K562 (cell line): ENCODE measurements at regions not wholly inside any gene's neighbourhood (a gene's known extent, or its start where the extent isn't known, plus 50 kb on each side); places are given as distances from the start of the nearest gene placed in this dataset.

Experiments
- ATAC-seq: fragments of 200-7000 bp; cut with Tn5 transposase; 3 replicates; pipeline ENCODE4 v1.9.1; 2020; ENCODE audit warnings: moderate library complexity
- BruUV-seq: library from RNA; stranded (reverse); fragments of 400-500 nt; replicated peaks from 2 replicates; lab custom pipeline; 2021; lab: Mats Ljungman, UMichigan
- CTCF ChIA-PET: fragments of 300-600 bp; formaldehyde crosslinking; extraction: SDS; loops from one replicate; lab custom pipeline; 2021; ENCODE audit warnings: low intra/inter-chr PET ratio; lab: Yijun Ruan, JAX
- POLR2A ChIA-PET: fragments of 300-600, 350-650 bp; sonication (Branson Sonifier 250); formaldehyde crosslinking; extraction: SDS; loops from one replicate; lab custom pipeline; 2021; ENCODE audit warnings: antibody characterized with exemption, inconsistent platforms; lab: Yijun Ruan, JAX
- DNase-seq, 4 experiments: peaks; one replicate each; pipeline versions ENCODE4 v3.0.0 to v3.0.0-alpha.2; 2011 to 2018; ENCODE audit warnings: low spot score in 3 of 4, mixed read lengths in 3 of 4; ENCODE audit errors: extremely low read depth in 1 of 4
- FAIRE-seq: peaks from 2 replicates; lab custom pipeline; 2011; peaks lifted over from hg19 to GRCh38; lab: Jason Lieb, UNC
- H2AFZ ChIP-seq: 2 replicates; pipeline ENCODE4 v1.6.0; 2011; ENCODE audit warnings: low read depth, low read length, control low read depth, inconsistent platforms
- H3K27ac ChIP-seq: fragments of 200-600 bp; 3 replicates; pipeline ENCODE4 v1.8.0; 2011; ENCODE audit warnings: low read depth, mild to moderate bottlenecking, control low read depth, inconsistent platforms, low read length, moderate library complexity, mixed read lengths; ENCODE audit errors: extremely low read depth
- H3K27me3 ChIP-seq, 2 experiments: fragments of 300-600 bp in 1 of 2; 2 replicates in 1 of 2; 3 replicates in 1 of 2; pipeline versions ENCODE4 v1.6.0 to v1.8.0; 2011; ENCODE audit warnings: inconsistent platforms in 2 of 2, low read length in 2 of 2, mild to moderate bottlenecking in 1 of 2, mixed read lengths in 1 of 2, moderate library complexity in 1 of 2; ENCODE audit not compliant: control insufficient read depth in 2 of 2, insufficient read depth in 2 of 2
- H3K36me3 ChIP-seq: fragments of 300-600 bp; 3 replicates; pipeline ENCODE4 v1.8.0; 2011; ENCODE audit warnings: mild to moderate bottlenecking, low read length, inconsistent platforms; ENCODE audit not compliant: control insufficient read depth, insufficient read depth
- H3K4me1 ChIP-seq, 2 experiments: fragments of 200-600 bp in 1 of 2; replicated peaks in 1 of 2; 2 replicates in 1 of 2; 3 replicates in 1 of 2; pipeline versions ENCODE4 v1.5.1 to v1.8.0; 2011; ENCODE audit warnings: inconsistent platforms in 2 of 2, low read length in 2 of 2, mild to moderate bottlenecking in 1 of 2, mixed read lengths in 1 of 2, moderate library complexity in 1 of 2; ENCODE audit not compliant: control insufficient read depth in 2 of 2, insufficient read depth in 2 of 2
- H3K4me2 ChIP-seq: 2 replicates; pipeline ENCODE4 v1.6.1; 2011; ENCODE audit warnings: low read length, control low read depth, inconsistent platforms, mixed read lengths; ENCODE audit not compliant: insufficient read depth
- H3K4me3 ChIP-seq: fragments of 200-600 bp; sonication (generic), shearing (Covaris generic); 2 replicates; pipeline ENCODE4 v1.5.1; 2016; ENCODE audit warnings: control low read depth, inconsistent platforms
- H3K79me2 ChIP-seq: fragments of 200-600 bp; 3 replicates; pipeline ENCODE4 v1.8.0; 2011; ENCODE audit warnings: low read length, inconsistent platforms; ENCODE audit not compliant: control insufficient read depth, insufficient read depth
- H3K9ac ChIP-seq, 2 experiments: 2 replicates each; pipeline versions ENCODE4 v1.6.0 to v1.6.1; 2011; ENCODE audit warnings: low read depth in 2 of 2, low read length in 2 of 2, control low read depth in 1 of 2, inconsistent platforms in 1 of 2, mild to moderate bottlenecking in 1 of 2, mixed read lengths in 1 of 2; ENCODE audit not compliant: insufficient read depth in 1 of 2
- H3K9me1 ChIP-seq: one replicate; pipeline ENCODE4 v1.6.0; 2011; ENCODE audit warnings: inconsistent platforms, mild to moderate bottlenecking, low read length, moderate library complexity; ENCODE audit not compliant: control insufficient read depth, insufficient read depth
- H3K9me3 ChIP-seq: replicated peaks from 2 replicates; pipeline ENCODE4 v1.5.1; 2011; ENCODE audit warnings: low read depth, low read length, inconsistent platforms; ENCODE audit not compliant: control insufficient read depth, insufficient read depth
- H4K20me1 ChIP-seq: replicated peaks from 2 replicates; pipeline ENCODE4 v1.6.1; 2011; ENCODE audit warnings: low read length, inconsistent platforms, mixed read lengths; ENCODE audit not compliant: control insufficient read depth, insufficient read depth
- CXXC5 ChIP-seq: fragments of 250-450 bp; sonication (Bioruptor Pico); IDR thresholded peaks from 2 replicates; pipeline ENCODE4 v1.8.0; 2022; ENCODE audit warnings: inconsistent platforms, mild to moderate bottlenecking, moderate library complexity
- ESRRA ChIP-seq: fragments of 450-650 bp; IDR thresholded peaks from 2 replicates; pipeline ENCODE4 v1.6.1; 2014; ENCODE audit warnings: low read depth, mild to moderate bottlenecking, moderate library complexity, borderline replicate concordance
- KDM1A ChIP-seq, 2 experiments: fragments of 450-650 bp; IDR thresholded peaks; 2 replicates each; pipeline ENCODE4 v1.6.1; 2016; ENCODE audit warnings: mild to moderate bottlenecking in 2 of 2
- RNF2 ChIP-seq: sonication (generic); IDR thresholded peaks from 2 replicates; pipeline ENCODE4 v1.6.1; 2016
- TFE3 ChIP-seq: fragments of 450-650 bp; formaldehyde crosslinking; IDR thresholded peaks from 2 replicates; pipeline ENCODE4 v1.4.0; 2020; ENCODE audit warnings: mild to moderate bottlenecking, mixed read lengths
- ZNF398 ChIP-seq: fragments of 250-450 bp; sonication (Bioruptor Pico); IDR thresholded peaks from 2 replicates; pipeline ENCODE4 v1.8.0; 2021; ENCODE audit warnings: moderate library complexity, mild to moderate bottlenecking, inconsistent platforms
- WGBS: fragments of 100-300 bp; shearing (Covaris generic); methylation state at CpG from one replicate; pipeline ENCODE4 v1.1.6; 2016; ENCODE audit warnings: low coverage, mixed read lengths; ENCODE audit not compliant: insufficient coverage; ENCODE audit errors: missing lambda C conversion rate; 5-methylcytosine and 5-hydroxymethylcytosine counted together
- in situ Hi-C: fragments of 300-500 bp; cut with MboI; formaldehyde crosslinking; loops from 4 replicates; pipeline ENCODE4 v1.15.0; 2018; ENCODE audit warnings: inconsistent platforms, mixed read lengths
- intact Hi-C: fragments of 100-400 bp; cut with micrococcal nuclease; formaldehyde crosslinking; loops from 2 replicates; pipeline ENCODE4 v1.14.2; 2022

- TF ChIP-seq ESRRA = no peak
Observed at GRCh38 chr2:142533177-142533576, 344.3 kb upstream of the KYNU start (continued).

- in situ Hi-C loops = no loop called here
- Histone ChIP-seq H3K4me3 (no peak overlapping the region), H3K9me3 (no peaks in the 10 kb centered on the region), H3K27ac (no peak overlapping the region), H3K9ac (no peak overlapping the region), H3K36me3 (no peaks in the 10 kb centered on the region), H3K4me2 (no peak overlapping the region), H3K9me1 (no peaks in the 10 kb centered on the region), H2AFZ (no peak overlapping the region), H3K27me3 (no peaks in the 10 kb centered on the region), H3K79me2 (no peaks in the 10 kb centered on the region), H3K4me1 (no peaks in the 10 kb centered on the region), H4K20me1 (no peaks in the 10 kb centered on the region)
- no peak for ATAC-seq
- ChIA-PET POLR2A (no interaction called here), CTCF (no interaction called here)
- no peak for FAIRE-seq
- no TSS peak for BruUV-seq
- 2% methylated on average over 4 of the region's 4 CpGs for WGBS
- peak in 1 of 4 experiments; percentile 1 for DNase-seq
- intact Hi-C loops = no loop called here
- TF ChIP-seq TFE3 (CRISPR knock-in tag) (no peak), RNF2 (no peak), CXXC5 (CRISPR knock-in tag) (no peak), ZNF398 (CRISPR knock-in tag) (no peak), KDM1A (IDR thresholded peaks at IDR 0.05) (no peak)
- TF ChIP-seq, all 486 proteins: peak for 0
Observed at GRCh38 chr2:142531377-142531776, 346.1 kb upstream of the KYNU start.
